ENCODE measurements at regions not wholly inside any gene's neighbourhood (a gene's known extent, or its start where the extent isn't known, plus 50 kb on each side); places are given as distances from the start of the nearest gene placed in this dataset.

DNA sequence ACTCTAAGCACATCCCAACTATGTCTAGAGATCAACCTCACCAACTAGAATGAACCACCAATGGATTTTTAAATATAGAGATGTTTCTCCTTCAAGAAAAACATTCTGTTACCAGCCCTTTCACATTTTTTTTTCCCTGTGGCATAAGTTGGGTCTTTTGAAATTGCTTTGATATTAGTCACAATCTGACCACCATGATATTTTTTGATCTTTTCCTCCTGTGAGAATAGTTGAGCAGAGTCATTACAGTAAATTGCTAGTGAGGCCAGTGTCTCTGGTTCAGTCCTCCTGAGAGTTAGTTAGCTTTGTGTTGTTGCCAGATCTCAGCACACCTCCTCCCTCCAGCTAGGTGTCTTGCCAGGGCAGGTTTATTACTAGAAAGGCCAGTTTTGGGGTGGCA lies 79.7 kb upstream of the MYLIP start:
- H3K4me3 ChIP-seq (ENCODE audit: low read depth, low read length), result no peak overlapping the region
- TF ChIP-seq, protein P1, sequence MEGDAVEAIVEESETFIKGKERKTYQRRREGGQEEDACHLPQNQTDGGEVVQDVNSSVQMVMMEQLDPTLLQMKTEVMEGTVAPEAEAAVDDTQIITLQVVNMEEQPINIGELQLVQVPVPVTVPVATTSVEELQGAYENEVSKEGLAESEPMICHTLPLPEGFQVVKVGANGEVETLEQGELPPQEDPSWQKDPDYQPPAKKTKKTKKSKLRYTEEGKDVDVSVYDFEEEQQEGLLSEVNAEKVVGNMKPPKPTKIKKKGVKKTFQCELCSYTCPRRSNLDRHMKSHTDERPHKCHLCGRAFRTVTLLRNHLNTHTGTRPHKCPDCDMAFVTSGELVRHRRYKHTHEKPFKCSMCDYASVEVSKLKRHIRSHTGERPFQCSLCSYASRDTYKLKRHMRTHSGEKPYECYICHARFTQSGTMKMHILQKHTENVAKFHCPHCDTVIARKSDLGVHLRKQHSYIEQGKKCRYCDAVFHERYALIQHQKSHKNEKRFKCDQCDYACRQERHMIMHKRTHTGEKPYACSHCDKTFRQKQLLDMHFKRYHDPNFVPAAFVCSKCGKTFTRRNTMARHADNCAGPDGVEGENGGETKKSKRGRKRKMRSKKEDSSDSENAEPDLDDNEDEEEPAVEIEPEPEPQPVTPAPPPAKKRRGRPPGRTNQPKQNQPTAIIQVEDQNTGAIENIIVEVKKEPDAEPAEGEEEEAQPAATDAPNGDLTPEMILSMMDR (IDR thresholded peaks at IDR 0.05; ENCODE audit: low read depth, low read length), result no peak

DNA sequence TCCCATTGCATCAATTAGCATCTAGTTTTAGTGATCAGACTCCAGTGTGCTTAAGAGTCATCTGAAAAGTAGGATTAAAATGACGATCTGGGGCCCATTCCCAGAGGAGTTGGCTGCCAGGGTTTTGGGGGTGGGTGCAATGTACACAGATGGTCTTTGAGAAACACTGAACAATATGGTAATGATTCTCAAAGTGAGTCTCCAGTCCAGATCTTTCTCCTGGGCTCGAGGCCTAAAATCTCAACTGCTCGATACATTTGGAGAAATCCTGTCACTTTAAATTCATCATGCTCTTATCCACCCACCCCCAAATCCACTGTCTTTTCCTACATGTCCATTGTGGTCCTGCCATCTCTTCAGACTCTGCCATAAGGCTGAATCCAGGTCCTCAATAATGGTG lies 80.7 kb upstream of the MYLIP start:
- TF ChIP-seq, protein P1 (IDR thresholded peaks at IDR 0.05; ENCODE audit: low read depth, low read length), result no peak
- H3K4me3 ChIP-seq (ENCODE audit: low read depth, low read length), result no peak overlapping the region

DNA sequence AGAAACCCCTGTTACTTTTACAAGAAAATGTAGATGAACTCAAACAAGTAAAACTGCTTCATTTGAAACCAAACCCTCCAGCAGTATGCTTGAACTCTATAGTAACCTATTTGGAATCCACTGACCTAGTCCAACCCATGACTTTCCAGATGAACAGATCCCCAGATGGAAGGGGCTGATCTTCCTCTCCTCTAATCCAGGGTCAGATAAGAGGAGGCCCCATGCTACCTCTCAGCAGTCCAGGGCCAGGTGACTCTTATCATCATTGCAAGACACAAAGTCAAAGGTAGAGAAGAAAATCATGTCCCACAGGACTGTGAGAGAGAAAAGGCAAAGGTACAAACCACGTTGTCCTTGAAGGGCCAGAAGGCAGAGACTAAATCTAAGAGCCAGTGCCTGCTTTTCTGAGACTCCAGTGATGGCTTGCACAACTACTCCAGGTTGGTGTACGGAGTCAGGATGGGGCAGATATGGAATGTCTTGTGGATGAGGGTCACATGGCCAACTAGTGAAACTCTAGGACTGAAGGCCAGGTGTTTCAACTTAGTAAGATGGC lies 81.4 kb upstream of the MYLIP start:
- TF ChIP-seq, protein P1 (IDR thresholded peaks at IDR 0.05; ENCODE audit: low read depth, low read length), result no peak

DNA sequence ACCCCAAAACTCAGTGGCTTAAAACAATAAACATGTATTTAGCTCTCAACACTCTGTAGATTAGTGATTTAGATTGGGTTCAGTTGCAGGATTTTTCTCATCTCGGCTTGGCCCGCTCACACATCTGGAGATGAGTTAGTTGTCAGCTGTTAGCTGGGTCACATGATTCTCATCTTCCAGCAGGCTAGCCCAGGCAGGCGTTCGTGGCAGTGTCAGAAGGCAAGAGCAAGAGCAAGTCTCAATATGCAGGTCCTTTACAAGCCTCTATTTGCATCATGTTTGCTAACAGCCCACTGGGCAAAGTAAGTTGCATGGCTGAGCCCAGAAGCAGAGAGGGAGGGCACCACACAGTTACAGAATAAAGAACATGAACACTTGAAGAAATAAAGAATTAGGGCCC lies 83.6 kb upstream of the MYLIP start:
- no peak overlapping the region for H3K4me3 ChIP-seq (ENCODE audit: low read depth, low read length)
- TF ChIP-seq, protein P1 (IDR thresholded peaks at IDR 0.05; ENCODE audit: low read depth, low read length), result no peak

More for the DNA sequence above, 81.4 kb upstream of the MYLIP start:
- no peak overlapping the region for H3K4me3 ChIP-seq (ENCODE audit: low read depth, low read length)

DNA sequence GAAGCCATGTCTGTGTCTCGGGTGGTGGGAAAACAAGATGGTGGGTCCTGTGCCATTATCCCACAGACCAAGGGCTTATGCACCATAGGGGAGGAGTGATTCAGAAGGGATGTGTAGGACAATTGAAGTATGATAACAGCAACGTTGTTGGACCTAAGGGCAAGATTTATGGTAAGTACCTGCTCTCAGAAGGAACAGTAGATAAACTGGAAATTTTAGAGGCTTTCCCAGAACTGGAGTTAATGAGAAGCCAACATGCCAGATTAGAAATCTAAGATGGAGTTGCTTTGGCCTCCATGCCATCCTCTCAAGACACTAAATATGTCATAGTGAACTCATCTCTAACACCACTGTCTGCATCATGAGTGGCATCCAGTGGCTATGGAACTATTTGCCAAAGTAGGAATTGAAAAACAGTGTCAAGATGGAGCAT lies 84.7 kb upstream of the MYLIP start:
- TF ChIP-seq, protein P1 (IDR thresholded peaks at IDR 0.05; ENCODE audit: low read depth, low read length), result no peak
- no peak overlapping the region for H3K4me3 ChIP-seq (ENCODE audit: low read depth, low read length)

DNA sequence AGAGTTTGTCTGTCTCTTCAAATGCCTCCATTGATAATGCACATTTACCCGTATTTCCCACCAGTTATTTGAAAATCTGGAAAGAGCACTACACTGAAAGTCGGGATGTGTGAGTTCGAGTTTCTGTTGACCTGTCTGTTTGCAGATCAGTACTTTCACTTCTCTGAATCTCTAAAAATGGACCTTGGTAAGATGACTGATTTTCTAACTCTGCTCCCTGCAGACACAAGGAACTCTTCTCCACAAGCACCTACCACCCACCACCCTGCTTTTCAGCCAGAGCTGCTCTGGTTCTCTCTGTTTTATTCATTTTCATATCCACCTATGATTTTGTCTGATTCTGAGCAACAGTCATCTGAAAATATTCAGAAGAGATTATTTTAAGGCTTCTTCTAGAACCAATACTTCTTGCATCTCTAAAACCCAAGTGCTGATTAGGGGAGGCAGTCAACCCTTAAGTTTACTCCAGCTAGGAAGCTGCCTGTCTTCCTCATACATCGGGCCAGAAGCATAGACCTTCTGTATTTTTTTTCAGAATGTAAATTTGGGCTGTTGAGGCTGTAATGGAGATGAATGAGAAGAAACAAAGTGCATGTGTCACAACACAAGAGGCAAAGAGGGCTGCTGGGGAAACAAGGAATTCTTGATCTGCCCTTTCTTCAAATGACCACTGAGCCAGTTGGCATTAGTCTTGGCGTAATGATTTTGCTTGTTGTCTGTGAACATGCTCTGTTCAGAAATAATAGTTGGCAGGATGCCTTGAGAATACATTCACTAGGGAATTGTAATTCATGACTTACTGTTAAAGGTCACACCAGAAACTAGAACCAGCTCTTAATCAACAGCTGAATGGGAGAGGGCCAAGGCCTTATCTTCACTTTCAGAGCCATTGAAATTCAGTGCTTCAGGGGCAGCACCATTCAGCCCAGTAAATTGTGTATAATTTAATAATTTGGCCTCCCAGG lies 85.4 kb upstream of the MYLIP start:
- H3K4me3 ChIP-seq (ENCODE audit: low read depth, low read length), result no peak overlapping the region
- TF ChIP-seq, protein P1 (IDR thresholded peaks at IDR 0.05; ENCODE audit: low read depth, low read length), result no peak

DNA sequence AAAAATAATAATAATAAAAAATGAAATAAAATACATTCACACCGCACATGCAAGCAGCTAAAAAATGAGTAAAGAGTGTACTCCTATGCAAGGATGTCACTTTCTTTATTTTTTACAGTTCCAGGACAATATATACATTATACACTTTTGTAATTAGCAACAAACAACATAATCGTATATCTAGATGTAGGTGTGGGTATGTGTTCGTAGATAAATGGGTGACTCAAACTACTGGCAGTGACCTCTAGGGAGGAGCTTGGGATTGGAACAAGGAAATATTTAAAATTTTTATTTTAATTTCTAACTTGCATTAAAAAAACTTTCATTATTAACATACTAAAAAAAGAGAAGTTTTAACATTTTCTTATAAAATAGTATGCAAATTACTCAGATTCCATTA lies 86.1 kb upstream of the MYLIP start:
- TF ChIP-seq, protein P1 (IDR thresholded peaks at IDR 0.05; ENCODE audit: low read depth, low read length), result no peak
- no peak overlapping the region for H3K4me3 ChIP-seq (ENCODE audit: low read depth, low read length)

Measured in WI38 (cell line).